IPS-NIHi7 (cell line): ENCODE measurements at regions not wholly inside any gene's neighbourhood (a gene's known extent, or its start where the extent isn't known, plus 50 kb on each side); places are given as distances from the start of the nearest gene placed in this dataset.
"Not testable (repeated sequence)": the region's sequence is repeated elsewhere in the genome, so short reads cannot be mapped to it uniquely, and the experiment has no call there.

ENCODE experiments used
- DNase-seq: peaks from one replicate; pipeline ENCODE4 v3.0.0; 2012; ENCODE audit warnings: mixed read lengths; ENCODE audit errors: extremely low spot score

DNA sequence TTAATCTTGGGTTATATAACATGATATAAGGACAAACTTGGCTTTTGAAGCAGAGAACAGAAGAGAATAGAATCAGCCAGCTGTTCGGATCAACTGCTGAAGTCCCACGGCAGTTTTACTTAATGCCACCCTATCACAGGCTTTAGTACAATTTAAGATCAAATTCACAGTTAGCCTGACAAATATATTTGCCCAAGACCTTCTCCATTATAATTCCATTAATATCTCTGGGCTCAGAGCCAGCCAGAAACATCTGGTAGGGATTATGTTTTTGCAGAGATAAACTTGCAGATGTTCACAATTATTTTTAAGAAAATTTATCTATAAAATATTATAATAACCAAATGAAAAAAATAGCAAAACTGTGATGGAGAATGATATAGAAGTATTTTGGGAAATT, 381.4 kb downstream of the RAD51AP2 start:
- no peak for DNase-seq

- DNase-seq, result no peak
Measured at GRCh38 chr2:17136231-17136630, 382.0 kb downstream of the RAD51AP2 start.

- DNase-seq, result no peak
Measured at GRCh38 chr2:17135619-17136018, 382.6 kb downstream of the RAD51AP2 start.

DNA sequence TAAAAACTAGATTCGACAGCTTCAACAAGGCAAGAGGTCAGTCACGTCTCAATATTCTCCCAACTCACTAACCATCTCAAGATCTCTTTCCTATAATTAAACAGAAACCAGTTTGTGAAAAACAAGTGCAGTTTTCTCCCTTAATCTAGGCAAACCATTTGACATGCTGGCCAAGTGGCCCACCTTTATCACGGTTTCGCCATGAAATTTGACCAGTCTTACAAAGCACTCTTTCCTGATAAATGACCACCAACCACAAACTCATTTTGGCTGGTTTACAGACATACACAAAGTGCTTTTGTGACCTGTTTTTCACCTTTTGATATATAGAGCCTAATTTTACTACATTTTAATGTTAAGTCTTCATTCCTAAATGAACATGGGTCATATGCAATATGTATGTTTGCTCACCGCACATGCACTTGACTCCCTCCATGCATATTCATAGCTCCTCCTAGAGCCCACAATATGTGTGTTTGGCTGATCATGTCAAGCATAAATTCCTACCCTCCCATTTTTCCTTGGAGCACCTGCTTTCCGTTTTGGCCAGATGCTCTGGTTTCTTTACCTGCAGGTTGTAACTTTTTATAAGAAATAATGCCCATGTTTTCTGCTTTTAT, 385.1 kb downstream of the RAD51AP2 start:
- DNase-seq, result no peak

DNA sequence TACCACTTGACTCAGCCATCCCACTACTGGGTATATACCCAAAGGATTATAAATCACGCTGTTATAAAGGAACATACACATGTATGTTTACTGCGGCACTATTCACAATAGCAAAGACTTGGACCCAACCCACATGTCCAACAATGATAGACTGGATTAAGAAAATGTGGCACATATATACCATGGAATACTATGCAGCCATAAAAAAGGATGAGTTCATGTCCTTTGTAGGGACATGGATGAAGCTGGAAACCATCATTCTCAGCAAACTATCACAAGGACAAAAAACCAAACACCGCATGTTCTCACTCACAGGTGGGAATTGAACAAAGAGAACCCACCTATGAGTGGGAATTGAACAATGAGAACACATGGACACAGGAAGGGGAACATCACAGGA, 387.6 kb downstream of the RAD51AP2 start:
- DNase-seq, result not testable (repeated sequence)

- DNase-seq, result no peak
Measured at GRCh38 chr2:17125989-17126620, 392.1 kb downstream of the RAD51AP2 start.

DNA sequence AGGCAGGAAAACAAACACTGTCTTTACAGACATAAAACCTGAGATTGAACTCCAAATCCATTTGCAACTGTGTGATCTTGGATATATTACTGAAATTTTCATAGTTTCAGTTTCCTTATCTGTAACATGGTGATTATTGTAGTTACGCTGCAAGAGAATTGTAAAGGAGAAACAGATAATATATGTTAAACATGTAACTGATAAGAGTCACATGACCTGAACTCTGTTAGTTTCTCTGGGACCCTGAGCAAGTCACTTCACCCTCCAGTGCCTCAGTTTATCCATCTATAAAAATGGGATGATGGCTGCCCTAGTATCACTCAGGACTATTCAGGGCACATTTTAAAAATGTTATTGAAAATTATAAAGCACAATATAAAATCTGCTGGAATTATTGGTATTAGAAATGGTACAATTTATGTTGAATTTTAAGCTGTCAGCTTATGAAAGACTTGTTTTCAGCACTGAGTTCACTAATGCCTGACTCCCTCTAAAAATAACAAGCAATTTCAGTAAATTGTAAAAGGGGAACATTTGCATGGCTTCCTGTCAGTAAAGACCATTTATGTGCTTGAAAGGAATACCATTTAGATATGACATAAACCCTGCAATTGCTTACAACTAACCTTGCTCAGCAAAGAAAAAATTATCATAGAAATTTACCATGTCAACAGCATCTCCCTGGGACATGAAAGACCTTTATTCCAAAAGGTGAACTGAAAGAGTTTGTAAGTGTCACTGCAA, 393.5 kb downstream of the RAD51AP2 start:
- no peak for DNase-seq

DNA sequence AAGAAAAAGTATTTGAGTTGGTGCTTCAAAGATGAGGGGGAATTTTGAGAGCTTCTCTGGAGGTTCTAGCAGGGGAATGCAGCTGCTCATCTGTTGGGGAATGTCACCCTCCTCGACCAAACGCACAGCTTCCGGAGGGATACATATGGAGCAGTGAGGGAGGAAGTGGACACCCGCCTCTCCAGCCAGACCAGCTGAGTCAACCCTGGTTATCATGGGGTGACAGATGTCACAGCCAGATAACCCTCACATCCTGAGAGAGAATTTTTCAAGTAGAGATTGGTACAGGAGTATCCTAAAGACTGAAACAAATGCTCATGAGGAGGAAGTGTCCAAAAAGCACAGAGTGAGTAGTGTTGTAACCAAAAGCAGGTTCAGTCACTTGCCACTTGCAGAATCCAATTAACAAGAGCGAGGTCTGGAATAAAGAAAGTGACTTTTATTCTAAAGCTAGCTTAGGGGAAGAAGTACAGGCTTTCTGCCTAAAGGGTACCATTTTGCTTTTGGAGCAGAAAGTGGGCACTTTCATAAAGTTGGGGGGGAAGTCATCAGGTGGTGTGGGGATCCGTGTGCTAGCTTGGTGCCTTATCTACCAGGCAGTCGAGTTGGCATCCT, 395.2 kb downstream of the RAD51AP2 start:
- DNase-seq, result no peak

- DNase-seq, result no peak
Measured at GRCh38 chr2:17115466-17115865, 402.8 kb downstream of the RAD51AP2 start.

GRCh38 chr2:17115042-17115441, 403.2 kb downstream of the RAD51AP2 start:
- DNase-seq, result no peak

GRCh38 chr2:17107871-17108270, 410.4 kb downstream of the RAD51AP2 start:
- DNase-seq, result peak; percentile 41

- no peak for DNase-seq
Measured at GRCh38 chr2:17107151-17107550, 411.1 kb downstream of the RAD51AP2 start.

DNA sequence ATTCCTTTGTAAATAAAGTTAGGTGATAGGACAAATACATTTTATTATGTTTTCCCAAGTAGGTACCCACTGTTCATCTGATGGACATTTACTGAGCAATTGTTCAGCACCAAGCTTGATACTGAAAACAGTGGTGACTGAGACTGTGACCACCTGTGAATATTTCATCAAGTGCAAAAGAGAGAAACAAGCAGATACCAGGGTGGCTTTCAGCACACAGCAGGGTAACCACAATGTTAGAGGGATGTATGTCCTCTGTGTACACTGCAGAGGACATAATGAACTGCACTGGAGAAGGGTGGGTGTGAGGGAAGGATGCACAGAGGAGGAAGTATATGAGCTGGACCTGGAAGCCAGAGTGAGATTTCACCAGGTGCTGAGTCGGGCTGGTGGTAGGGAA, 411.8 kb downstream of the RAD51AP2 start:
- no peak for DNase-seq

GRCh38 chr2:17104454-17104853, 413.8 kb downstream of the RAD51AP2 start:
- no peak for DNase-seq

- no peak for DNase-seq
Measured at GRCh38 chr2:17101596-17101995, 416.6 kb downstream of the RAD51AP2 start.

DNA sequence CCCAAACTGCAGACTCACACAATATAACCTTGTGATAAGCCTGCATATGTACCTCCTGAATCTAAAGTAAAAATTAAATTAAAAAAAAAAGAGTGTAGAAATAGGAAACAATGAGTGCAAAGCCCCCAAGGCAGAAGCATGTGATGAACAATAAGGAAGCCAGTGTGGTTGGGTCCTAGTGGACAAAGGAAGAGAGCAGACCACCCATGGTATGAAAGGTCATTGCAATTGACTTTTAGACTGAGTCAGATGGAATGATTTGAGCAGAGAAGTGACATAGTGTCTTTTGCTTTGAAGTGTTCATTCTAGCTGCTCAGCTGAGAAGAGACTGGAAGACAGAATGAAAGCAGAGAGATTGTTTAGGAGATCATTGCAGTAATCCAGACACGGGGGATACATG, 417.1 kb downstream of the RAD51AP2 start:
- no peak for DNase-seq

GRCh38 chr2:17095340-17095739, 422.9 kb downstream of the RAD51AP2 start:
- no peak for DNase-seq

GRCh38 chr2:17093712-17094111, 424.5 kb downstream of the RAD51AP2 start:
- DNase-seq, result no peak

- DNase-seq, result no peak
Measured at GRCh38 chr2:17086990-17087389, 421.4 kb upstream of the CYRIA start.

DNA sequence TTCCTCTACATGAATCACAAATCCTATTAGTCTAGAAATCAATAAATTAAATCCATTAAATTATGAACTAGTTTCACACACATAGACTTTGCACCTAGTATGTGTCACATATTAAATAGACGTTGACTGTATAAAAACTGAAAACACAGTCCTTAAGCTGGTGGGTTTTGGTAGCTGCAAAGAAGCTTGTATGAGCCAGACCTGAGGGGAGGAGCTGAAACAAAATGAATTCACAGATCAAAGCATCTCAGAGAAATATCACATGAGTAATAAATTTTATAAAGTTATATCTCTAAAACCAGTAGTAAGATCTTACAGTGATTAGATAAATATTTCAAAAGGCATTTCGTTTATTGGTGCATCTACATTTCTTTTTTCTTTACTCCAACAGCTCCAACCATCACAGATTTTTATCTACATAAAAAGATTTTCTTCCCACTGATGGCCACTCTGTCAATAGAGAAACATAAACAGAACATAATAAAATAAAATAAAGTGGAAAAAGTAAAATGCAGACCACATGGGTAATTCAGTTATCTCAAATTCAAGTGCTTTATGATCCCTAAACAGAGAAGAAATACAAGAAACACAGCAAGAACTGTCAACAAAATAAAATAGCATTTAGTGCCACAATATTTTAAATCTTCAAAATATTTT, 420.0 kb upstream of the CYRIA start:
- no peak for DNase-seq

DNA sequence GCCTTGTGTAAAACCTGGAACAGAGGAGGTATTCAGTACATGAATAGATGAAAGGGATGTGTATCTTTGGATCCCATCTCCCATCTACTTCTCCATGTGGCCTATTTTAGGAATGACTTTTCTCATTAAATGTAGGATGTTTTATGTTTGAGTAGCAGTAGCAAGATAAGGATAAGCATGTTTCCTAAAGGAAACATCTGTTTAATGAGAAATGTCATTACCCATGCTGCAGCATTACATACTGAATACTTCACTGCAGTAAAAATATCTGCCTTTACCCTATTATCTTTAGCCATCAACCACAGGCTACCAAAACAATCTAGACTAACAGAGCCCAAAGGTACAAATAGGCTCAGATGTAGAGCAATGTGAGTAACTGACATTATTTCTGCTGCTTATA, 419.2 kb upstream of the CYRIA start:
- no peak for DNase-seq

DNA sequence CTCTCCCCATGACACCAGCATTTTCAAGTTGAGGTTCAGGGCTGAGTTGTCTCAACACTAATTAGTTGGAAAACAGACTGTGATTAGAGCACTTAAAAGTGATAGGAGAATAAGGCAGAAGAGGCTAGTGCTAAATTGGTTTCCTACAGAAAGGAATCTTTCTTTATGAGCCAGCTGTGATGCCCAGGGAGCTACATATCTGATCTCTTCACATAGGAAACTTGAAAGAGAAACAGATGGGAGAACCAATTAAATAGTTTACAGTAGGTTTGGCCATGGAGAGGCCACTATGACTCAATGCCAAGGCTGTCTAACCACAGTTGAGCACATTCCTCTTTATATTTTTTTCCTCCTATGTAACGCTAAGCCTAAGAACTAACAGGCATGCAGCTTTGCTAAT, 418.3 kb upstream of the CYRIA start:
- DNase-seq, result no peak
